MM.1S (cell line): ENCODE measurements at regions not wholly inside any gene's neighbourhood (a gene's known extent, or its start where the extent isn't known, plus 50 kb on each side); places are given as distances from the start of the nearest gene placed in this dataset.
"Not testable (repeated sequence)": the region's sequence is repeated elsewhere in the genome, so short reads cannot be mapped to it uniquely, and the experiment has no call there.

Experiments
- DNase-seq: peaks from one replicate; pipeline ENCODE4 v3.0.0-alpha.2; 2015
- H2AFZ ChIP-seq: fragments of 300-600 bp; sonication (generic); 2 replicates; pipeline ENCODE4 v1.6.0; 2016; ENCODE audit warnings: antibody characterized with exemption, low read length
- H3F3A ChIP-seq: fragments of 300-600 bp; sonication (generic); 2 replicates; pipeline ENCODE4 v1.6.1; 2016; ENCODE audit warnings: mild to moderate bottlenecking, antibody characterized with exemption, low read length, moderate library complexity, mixed read lengths; ENCODE audit not compliant: insufficient read depth
- H3K27ac ChIP-seq: fragments of 300-600 bp; sonication (generic); 2 replicates; pipeline ENCODE4 v1.5.1; 2016; ENCODE audit warnings: mild to moderate bottlenecking, low read length
- H3K27me3 ChIP-seq: fragments of 300-600 bp; sonication (generic); replicated peaks from 2 replicates; pipeline ENCODE4 v1.6.0; 2016; ENCODE audit warnings: low read length; ENCODE audit not compliant: insufficient read depth
- H3K36me3 ChIP-seq: fragments of 300-600 bp; sonication (generic); replicated peaks from 2 replicates; pipeline ENCODE4 v1.6.1; 2016; ENCODE audit warnings: mild to moderate bottlenecking, low read length, mixed read lengths; ENCODE audit not compliant: insufficient read depth
- H3K4me1 ChIP-seq: fragments of 300-600 bp; sonication (generic); 2 replicates; pipeline ENCODE4 v1.6.1; 2016; ENCODE audit warnings: low read length, mixed read lengths
- H3K4me2 ChIP-seq: fragments of 300-600 bp; sonication (generic); 2 replicates; pipeline ENCODE4 v1.6.0; 2016; ENCODE audit warnings: low read depth, low read length
- H3K4me3 ChIP-seq: fragments of 300-600 bp; sonication (generic); 2 replicates; pipeline ENCODE4 v1.5.1; 2016; ENCODE audit warnings: low read length, mixed read lengths
- H3K79me2 ChIP-seq: fragments of 300-600 bp; sonication (generic); 2 replicates; pipeline ENCODE4 v1.6.1; 2016; ENCODE audit warnings: mixed run types, low read length, mixed read lengths
- H3K9ac ChIP-seq: fragments of 300-600 bp; sonication (generic); 2 replicates; pipeline ENCODE4 v1.6.1; 2016; ENCODE audit warnings: low read length, mixed read lengths
- H3K9me2 ChIP-seq: fragments of 300-600 bp; sonication (generic); replicated peaks from 2 replicates; pipeline ENCODE4 v1.6.1; 2016; ENCODE audit warnings: mild to moderate bottlenecking, low read length, mixed read lengths; ENCODE audit not compliant: insufficient read depth
- H3K9me3 ChIP-seq: fragments of 300-600 bp; sonication (generic); replicated peaks from 2 replicates; pipeline ENCODE4 v1.6.1; 2016; ENCODE audit warnings: mild to moderate bottlenecking, low read length, mixed read lengths; ENCODE audit not compliant: insufficient read depth
- H4K20me1 ChIP-seq: fragments of 300-600 bp; sonication (generic); 2 replicates; pipeline ENCODE4 v1.6.1; 2016; ENCODE audit warnings: mild to moderate bottlenecking, low read length, moderate library complexity, mixed read lengths; ENCODE audit not compliant: insufficient read depth
- EZH2 ChIP-seq: fragments of 300-600 bp; sonication (generic); optimal IDR thresholded peaks from 2 replicates; pipeline ENCODE3; 2017; ENCODE audit warnings: low read depth, mild to moderate bottlenecking, antibody characterized with exemption, low read length, mixed read lengths
- EZH2phosphoT487 ChIP-seq: fragments of 300-600 bp; sonication (generic); IDR thresholded peaks from 2 replicates; pipeline ENCODE4 v1.6.1; 2018; ENCODE audit warnings: antibody characterized with exemption, low read length
- TF ChIP-seq, protein P1 (sequence below): fragments of 300-600 bp; sonication (generic); IDR thresholded peaks from 2 replicates; pipeline ENCODE4 v1.5.1; 2016; ENCODE audit warnings: antibody characterized with exemption, low read length, mixed read lengths

- no peaks in the 10 kb centered on the region for H4K20me1 ChIP-seq
- no peaks in the 10 kb centered on the region for H3K9me2 ChIP-seq
- no peaks in the 10 kb centered on the region for H3F3A ChIP-seq
- H3K4me3 ChIP-seq = no peak overlapping the region
- TF ChIP-seq, protein P1, sequence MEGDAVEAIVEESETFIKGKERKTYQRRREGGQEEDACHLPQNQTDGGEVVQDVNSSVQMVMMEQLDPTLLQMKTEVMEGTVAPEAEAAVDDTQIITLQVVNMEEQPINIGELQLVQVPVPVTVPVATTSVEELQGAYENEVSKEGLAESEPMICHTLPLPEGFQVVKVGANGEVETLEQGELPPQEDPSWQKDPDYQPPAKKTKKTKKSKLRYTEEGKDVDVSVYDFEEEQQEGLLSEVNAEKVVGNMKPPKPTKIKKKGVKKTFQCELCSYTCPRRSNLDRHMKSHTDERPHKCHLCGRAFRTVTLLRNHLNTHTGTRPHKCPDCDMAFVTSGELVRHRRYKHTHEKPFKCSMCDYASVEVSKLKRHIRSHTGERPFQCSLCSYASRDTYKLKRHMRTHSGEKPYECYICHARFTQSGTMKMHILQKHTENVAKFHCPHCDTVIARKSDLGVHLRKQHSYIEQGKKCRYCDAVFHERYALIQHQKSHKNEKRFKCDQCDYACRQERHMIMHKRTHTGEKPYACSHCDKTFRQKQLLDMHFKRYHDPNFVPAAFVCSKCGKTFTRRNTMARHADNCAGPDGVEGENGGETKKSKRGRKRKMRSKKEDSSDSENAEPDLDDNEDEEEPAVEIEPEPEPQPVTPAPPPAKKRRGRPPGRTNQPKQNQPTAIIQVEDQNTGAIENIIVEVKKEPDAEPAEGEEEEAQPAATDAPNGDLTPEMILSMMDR = no peak
- no peak for TF ChIP-seq EZH2phosphoT487
- no peak for TF ChIP-seq EZH2
- H3K79me2 ChIP-seq = no peaks in the 10 kb centered on the region
- no peaks in the 10 kb centered on the region for H3K9me3 ChIP-seq
- DNase-seq = no peak
- no peak overlapping the region for H3K4me2 ChIP-seq
- no peak overlapping the region for H3K9ac ChIP-seq
- H3K4me1 ChIP-seq = no peaks in the 10 kb centered on the region
- H3K36me3 ChIP-seq = no peaks in the 10 kb centered on the region
- no peak overlapping the region for H3K27ac ChIP-seq
- H2AFZ ChIP-seq = no peak overlapping the region
- no peaks in the 10 kb centered on the region for H3K27me3 ChIP-seq
These were observed 482.6 kb downstream of the PLOD2 start for GRCh38 chr3:145678401-145678800.

DNA sequence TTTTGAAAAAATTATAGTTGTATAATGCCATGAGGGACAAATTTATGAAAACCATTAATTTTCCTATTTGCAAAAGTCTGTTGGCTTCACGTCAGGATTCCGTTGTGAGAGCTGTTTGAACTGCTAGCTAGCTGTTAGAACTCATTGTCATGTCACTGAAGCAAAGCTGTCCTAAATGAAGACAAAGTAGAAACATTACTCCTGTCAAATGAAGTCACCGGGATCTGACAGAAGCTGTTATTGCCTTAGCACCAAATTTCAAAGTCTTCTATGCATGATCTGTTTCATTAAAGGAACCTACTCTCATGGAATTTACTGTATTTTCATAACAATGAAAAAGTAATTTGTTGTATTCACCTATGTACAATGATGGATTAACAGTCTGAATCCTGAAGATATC lies 479.8 kb downstream of the PLOD2 start:
- Histone ChIP-seq H3K36me3 (no peaks in the 10 kb centered on the region), H3K79me2 (no peaks in the 10 kb centered on the region), H3K4me2 (no peak overlapping the region), H3K27ac (no peak overlapping the region), H3K4me3 (no peak overlapping the region), H3F3A (no peaks in the 10 kb centered on the region), H2AFZ (no peak overlapping the region), H3K27me3 (no peaks in the 10 kb centered on the region), H3K4me1 (no peaks in the 10 kb centered on the region), H4K20me1 (no peaks in the 10 kb centered on the region), H3K9me2 (no peaks in the 10 kb centered on the region), H3K9ac (no peak overlapping the region), H3K9me3 (no peaks in the 10 kb centered on the region)
- DNase-seq = no peak
- no peak for TF ChIP-seq EZH2
- TF ChIP-seq EZH2phosphoT487 = no peak
- TF ChIP-seq, protein P1 = no peak

GRCh38 chr3:145687978-145688377 lies 473.0 kb downstream of the PLOD2 start:
- not testable (repeated sequence) for H3K27ac ChIP-seq, H3K9me2 ChIP-seq, H3K36me3 ChIP-seq, H3K4me2 ChIP-seq, H3K79me2 ChIP-seq, H3K4me3 ChIP-seq, H3K9me3 ChIP-seq, H3K4me1 ChIP-seq, H3K9ac ChIP-seq, H2AFZ ChIP-seq, H3K27me3 ChIP-seq, H4K20me1 ChIP-seq, H3F3A ChIP-seq, DNase-seq

GRCh38 chr3:145692751-145693150 lies 468.2 kb downstream of the PLOD2 start:
- H3K9ac ChIP-seq = no peak overlapping the region
- H3K9me3 ChIP-seq = no peaks in the 10 kb centered on the region
- no peaks in the 10 kb centered on the region for H4K20me1 ChIP-seq
- no peak overlapping the region for H2AFZ ChIP-seq
- H3K27ac ChIP-seq = no peak overlapping the region
- TF ChIP-seq EZH2phosphoT487 = no peak
- TF ChIP-seq, protein P1 = no peak
- no peaks in the 10 kb centered on the region for H3K79me2 ChIP-seq
- no peak for DNase-seq
- H3K9me2 ChIP-seq = no peaks in the 10 kb centered on the region
- no peak overlapping the region for H3K4me2 ChIP-seq
- H3K27me3 ChIP-seq = no peaks in the 10 kb centered on the region
- no peaks in the 10 kb centered on the region for H3F3A ChIP-seq
- H3K36me3 ChIP-seq = no peaks in the 10 kb centered on the region
- H3K4me1 ChIP-seq = no peaks in the 10 kb centered on the region
- no peak overlapping the region for H3K4me3 ChIP-seq
